Activated T-helper 1 cell treated with Interleukin-2 at 50 U/mL for 16 hours (primary cell): ENCODE measurements at regions not wholly inside any gene's neighbourhood (a gene's known extent, or its start where the extent isn't known, plus 50 kb on each side); places are given as distances from the start of the nearest gene placed in this dataset.
"Not testable (repeated sequence)": the region's sequence is repeated elsewhere in the genome, so short reads cannot be mapped to it uniquely, and the experiment has no call there.

Source experiments
- DNase-seq: peaks from one replicate; pipeline ENCODE4 v3.0.0-alpha.2; 2020; ENCODE audit warnings: low read depth

DNA sequence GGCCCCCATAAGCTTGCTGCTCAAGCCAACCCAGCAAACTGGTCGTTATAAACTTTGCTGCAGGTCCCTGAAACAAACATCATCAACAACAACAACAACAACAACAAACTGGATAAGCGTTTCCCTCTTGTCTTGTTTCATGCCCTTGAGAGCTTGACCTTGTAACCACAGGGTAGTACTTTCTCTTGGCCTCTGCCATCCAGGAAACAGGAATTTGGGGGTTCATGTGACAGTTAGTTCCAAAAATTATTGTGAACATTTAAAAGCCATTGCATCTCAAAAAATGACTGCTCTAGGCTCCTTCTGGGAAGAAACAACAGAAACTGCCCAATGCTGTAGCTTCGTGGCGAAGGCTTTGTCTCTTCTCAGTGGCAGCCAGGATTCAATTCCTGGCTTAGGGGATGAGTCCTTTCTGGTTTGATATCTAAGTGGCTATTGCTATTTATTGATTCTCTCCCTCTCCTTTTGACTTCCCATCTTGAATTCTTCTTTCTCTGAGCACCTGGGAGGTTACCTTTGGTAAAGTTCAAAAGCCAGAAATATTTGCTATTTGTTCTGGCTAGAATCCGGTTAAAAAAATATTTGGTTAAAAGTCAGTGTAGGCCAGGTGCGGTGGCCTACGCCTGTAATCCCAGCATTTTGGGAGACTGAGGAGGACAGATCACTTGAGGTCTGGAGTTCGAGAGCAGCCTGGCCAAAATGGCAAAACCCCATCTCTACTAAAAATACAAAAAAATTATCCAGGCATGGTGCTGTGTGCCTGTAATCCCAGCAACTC is 52.0 kb upstream of the CPM start:
- DNase-seq: no peak

DNA sequence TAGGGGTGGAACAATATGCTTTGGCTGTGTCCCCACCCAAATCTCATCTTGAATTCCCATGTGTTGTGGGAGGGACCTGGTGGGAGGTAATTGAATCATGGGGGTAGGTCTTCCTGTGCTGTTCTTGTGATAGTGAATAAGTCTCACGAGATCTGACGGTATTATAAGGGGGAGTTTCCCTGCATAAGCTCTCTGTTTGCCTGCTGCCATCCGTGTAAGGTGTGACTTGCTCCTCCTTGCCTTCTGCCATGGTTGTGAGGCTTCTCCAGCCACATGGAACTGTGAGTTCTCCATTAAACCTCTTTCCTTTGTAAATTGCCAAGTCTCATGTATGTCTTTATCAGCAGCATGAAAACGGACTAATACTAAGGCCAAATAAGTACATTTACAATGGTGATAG is 64.6 kb upstream of the CPM start:
- not testable (repeated sequence) for DNase-seq

DNA sequence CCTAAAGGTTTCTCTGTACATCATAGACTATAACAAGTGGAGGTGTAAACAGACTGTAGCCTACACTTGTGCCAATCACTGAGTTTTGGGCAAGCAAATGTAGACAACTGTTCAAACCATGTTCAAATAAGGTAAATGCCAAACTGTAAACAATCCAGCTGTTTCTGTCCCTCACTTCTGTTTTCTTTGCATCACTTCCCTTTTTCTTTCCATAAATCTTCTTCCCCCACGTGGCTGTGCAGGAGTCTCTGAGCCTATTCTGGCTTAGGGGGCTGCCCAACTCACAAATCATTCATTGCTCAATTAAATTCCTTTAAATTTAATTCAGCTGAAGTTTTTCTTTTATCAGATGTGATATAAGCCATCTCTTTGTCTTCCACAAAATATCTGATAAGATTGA is 65.1 kb upstream of the CPM start:
- DNase-seq: no peak

DNA sequence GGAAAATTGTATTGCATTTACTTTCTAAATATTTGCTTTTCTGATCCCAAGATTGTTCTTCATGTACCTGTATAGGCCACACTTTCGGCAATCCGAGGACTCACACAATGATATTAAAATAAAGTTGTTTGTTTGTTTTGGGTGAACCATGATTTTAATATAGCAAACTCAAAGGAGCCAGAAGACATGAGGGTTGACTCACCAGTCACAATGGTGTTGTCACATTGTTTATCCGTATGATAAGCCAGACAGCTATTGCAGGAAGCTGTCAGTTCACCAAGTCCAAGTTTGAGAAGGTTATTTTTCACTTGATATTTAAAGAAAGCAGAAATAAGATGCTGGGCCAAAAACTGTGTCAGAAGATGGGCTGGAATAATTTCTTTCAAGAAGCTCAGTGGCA is 67.1 kb upstream of the CPM start:
- no peak for DNase-seq

DNA sequence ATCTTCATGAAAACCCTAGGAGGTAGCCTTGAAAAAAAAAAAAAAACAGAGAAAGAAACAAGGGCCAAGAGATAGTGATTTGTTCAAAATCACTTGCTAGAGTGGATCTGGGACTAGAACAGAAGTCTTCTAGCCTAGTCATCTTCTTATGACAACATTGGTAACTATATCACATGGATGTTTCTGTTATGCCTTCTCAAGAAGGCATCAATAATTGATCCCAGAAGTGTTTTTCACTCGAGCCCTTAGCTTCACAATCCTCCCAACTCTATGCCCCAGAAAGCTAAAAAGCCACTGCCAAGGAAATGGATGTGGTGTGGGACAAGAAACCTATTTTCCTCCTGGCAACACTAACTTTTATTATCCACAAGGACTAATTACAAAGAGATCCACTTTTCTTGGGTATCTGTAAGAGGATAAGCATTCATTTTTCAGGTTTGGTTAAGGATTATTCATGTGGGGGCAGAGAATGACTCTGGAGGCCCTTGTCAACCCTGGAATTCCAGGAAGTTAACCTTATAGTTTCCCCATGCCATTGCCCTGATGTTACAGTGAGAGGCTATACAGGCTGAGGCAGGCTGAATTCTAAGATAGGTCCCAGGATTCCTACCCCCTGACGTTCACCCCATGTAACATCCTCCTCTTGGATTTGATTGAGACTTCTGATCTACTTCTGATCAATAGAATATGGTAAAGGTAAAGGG is 67.7 kb upstream of the CPM start:
- no peak for DNase-seq

DNA sequence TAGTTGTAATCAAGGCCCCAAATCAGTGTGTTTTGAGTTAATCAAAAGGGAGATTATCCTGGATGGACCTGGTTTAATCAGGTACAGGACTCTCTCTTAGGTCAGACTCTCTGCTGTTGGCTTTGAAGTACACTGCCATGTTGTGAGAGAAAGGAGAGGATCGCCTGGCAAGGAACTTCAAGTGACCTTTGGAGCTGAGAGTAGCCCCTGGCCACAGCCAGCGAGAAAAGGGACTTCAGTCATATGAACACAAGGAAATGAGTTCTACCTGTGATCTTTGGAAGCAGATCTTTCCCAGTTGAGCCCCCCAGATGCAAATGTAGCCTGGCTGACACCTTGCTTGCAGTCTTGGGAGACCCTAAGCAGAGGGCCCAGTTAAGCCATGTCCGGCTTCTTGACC is 68.3 kb upstream of the CPM start:
- no peak for DNase-seq

DNA sequence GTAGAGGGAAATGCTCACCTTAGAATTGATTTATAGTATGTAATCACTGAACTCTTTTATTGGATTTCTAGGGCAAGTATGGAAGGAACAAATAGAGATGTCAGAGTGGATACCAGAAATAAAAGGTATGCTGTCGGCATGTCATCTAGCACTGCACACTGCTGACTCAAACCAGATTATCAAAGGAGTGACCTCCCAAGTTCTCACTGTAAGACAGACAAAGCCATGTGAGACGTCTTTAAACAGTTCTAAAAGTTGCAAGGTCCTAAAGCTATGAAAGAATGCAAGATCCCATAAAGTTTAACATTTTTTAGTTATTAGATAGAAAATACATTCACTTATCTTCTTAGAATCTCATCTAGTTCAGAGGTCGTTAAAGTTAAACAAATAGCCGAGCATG is 70.0 kb upstream of the CPM start:
- no peak for DNase-seq

DNA sequence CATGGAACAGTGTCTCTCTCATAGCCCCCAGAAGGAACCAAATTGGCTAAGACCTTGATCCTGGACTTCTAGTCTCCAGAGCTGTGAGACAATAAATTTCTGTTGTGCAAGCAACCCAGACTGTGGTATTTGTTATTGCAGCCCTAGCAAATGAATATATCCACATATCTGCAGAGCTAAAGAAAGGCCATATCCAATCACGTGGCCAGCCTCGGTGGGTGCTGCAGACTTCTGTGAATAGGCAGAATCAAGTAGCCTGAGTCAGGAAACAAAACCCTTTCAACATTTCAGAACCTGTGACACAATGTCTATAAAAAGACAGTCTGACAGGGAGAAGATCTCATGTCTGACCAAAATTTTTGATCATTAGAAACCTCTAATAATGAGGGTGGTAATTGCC is 71.0 kb upstream of the CPM start:
- DNase-seq: no peak

DNA sequence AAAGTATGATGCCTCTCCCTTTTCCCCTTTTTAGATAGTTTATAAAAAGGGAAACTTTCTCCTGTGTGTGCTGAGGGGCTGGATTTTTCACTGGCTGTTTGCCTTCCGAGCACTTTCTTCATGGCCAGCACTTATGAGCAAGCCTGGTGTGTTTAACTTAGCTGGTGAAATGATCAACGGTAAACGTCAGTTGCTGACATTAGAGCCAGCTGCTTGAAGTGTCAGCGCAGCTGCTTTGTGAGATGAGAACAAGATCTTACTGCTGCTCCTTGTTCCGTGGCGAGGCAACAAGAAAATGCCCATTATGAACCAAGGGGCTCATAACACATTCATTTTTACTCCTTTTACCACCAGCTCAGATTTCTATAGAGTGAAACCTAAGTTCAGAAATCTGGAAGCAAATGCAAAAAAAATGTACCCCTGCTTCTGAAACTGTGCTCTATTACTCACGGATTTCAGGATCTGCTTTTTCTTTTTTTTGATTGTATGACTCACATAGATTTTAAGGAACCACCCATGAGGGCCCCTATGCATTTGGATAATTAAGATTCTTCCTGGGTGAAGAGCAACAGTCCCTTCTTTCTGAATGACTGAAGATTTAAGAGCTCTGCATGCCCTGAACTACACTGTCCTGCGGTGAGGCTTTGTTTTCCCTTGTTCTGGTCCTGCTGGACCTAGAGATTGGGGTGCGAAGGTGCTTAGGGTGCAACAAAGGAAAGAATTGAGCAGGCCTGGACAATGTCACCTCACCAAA is 74.3 kb upstream of the CPM start:
- DNase-seq: no peak

DNA sequence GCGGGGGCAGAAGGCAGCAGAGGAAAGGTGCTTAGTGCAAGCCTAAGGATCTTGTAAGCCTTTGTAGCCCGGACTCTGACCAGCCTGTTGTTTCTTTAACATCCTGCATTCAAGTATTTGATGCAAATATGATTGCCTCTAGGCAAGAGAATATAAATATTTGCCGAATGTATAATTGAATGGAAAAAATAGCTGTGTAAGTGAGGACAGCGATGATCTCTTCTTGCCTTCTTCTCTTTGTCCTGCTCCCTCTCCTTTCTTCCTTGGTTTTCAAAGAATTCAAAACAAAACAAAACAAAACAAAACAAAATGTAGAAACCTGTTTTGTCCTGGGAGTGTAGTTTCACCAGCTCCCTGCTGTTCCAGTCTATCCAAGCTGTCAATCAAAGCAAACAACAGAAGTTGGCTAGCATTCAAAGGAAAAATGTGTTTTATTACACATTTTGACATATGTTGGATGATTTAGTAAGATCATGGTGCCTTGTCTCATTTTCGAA is 74.9 kb upstream of the CPM start:
- DNase-seq: no peak

DNA sequence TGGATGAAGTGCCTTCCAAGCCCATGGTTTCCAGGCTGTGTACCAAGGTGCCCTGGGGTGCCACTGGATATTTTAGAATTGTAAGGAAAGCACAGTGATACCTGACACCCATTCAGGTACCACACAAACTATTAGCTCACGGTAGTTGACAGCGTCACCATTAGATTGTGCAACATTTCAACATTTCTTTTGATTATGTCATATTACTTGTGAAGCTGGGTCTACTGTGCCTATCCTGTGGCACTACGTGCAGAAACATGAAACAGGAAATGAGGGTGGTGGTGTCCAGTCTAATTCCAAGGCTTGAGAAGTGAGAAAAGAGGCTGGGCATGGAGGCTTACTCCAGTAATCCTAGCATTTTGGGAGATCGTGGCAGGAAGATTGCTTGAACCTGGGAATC is 75.5 kb upstream of the CPM start:
- DNase-seq: no peak

DNA sequence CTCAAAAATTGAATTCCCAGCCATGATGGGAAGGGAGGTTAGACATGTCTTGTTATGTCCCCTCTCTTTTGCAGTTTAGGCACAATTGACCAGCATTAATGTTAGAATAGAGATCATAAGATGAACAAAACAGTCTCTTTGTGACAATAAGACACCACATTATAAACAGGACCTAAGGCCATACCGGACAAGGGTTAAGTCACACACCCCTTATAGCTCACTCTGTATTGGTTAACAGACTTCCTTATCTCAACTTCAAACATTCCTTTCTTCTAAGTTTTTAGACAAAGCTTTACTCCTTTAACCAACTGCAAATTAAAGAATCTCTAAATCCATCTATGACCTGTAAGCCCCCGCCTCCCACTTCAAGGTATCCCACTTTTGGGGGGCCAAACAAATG is 81.1 kb upstream of the CPM start:
- DNase-seq: no peak

DNA sequence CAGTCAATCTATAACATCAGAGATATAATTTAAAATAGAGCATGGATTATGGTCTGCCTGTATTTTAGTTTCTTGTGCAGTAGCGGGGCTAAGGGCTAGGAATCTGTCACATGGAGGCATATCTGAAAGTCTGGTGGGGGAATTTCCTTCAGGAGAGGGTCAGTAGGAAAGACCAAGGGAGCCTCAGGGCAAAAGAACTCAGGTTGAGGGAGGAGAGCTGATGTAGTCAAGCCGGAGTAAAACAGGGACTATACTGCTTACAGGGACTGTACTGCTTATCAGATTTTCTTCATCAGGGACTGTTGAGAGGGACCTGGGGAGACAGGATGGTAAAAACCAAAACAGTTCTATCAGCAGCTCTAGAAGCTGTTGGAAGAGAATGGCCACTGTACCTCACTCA is 82.0 kb upstream of the CPM start:
- DNase-seq: no peak

DNA sequence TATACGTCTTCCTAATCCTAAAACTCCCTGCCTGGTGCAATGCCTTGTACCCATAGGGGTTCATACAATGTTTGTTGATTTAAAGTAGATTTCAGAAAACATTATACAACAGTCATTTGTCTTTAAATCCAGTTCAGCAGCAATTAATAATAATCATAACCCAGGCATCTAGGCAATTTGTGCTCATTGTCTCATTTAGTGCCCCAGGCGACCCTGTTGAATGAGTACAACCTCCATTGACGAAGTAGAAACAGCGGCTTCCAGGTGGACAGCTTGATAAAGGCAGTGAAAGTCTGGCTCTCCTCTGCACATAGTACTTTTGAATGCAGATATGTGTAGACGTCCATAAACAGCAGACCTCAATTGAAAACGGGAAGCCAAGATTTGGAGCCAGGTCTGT is 82.9 kb upstream of the CPM start:
- no peak for DNase-seq

DNA sequence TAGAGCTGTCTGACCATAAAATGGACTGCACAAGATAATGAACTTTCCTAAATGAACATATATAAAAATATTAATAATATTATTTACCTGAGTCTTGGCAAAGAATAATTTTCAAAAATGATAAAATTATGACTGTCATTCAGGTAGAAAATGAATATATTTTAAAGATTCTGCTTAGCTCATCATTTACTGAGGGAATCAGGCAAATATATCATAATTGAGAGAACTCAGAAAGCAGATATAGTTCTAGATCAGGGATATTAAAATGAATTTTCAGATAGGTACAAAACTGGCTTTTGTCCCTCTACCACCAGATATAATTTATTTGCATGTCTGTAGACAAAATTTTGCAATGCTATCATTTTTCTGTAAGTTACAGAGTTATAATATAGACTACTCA is 86.1 kb upstream of the CPM start:
- no peak for DNase-seq

DNA sequence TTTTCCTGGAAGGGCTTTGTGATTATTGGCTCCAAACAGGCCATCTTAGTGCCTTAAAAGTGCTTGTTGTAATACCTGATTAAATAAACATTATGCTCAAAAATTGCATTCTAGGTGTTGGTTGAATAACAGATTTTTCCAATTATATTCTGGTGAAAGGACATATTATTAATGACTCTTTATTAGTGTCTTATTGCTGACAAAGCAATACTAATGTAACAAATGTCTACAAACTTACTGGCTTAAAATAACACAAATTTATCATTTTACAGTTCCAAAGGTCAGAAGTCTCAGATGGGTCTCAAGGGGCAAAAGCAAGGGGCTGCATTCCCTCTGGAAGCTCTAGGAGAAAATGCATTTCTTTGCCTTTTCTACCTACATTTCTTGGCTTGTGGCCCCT is 86.9 kb upstream of the CPM start:
- no peak for DNase-seq

DNA sequence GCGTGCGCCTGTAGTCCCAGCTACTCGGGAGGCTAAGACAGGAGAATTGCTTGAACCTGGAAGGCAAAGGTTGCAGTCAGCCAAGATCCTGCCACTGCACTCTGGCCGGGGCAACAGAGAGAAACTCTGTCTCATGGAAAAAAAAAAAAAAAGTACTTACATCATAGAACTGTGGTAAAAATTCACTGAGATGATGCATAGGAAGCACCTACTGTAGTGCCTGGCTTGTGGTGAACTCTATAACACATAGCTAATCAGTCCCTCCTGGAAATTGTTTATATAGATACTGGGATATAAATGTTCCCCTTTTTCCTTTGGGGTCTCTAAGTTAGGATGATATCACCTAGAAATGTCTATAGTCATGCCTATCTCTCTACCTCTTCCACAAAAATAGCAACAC is 89.7 kb upstream of the CPM start:
- no peak for DNase-seq

DNA sequence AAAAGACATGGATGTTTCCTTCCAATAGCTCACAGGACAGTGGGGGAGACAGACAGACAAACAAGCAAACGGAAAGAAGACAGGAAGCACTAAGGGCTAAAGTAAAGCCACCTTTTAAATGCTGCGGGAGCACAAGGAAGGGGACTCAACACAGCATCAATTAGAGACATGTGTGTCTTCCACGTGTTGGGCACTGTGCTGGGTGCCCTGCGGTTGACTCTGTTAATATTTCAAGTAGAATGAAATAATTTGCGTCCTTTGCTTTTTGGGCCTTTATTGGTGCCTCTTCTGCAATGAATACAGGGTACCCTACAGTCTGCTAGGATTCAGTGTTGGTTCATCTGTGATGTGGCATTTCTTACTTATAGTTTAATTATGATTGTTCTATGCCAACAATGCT is 90.9 kb upstream of the CPM start:
- no peak for DNase-seq

DNA sequence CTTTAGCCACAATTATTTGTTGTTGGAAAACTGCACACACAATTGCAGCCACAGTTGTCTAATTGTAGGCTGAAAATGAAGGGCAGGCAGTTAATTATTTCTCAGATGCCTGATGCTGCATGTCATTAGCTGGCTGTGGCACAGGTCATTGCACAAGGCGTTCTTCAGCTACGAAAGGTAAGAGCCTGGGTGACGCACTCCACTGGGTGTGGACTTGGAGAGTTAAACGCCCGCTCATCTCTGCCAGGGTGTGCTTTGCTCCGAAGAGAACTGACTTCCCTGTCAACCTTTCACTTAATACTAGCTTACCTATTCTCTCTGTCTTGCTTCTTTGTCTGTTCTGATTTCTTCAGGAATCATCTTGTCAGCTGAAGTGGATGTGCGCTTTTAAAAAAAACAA is 91.4 kb upstream of the CPM start:
- DNase-seq: no peak

DNA sequence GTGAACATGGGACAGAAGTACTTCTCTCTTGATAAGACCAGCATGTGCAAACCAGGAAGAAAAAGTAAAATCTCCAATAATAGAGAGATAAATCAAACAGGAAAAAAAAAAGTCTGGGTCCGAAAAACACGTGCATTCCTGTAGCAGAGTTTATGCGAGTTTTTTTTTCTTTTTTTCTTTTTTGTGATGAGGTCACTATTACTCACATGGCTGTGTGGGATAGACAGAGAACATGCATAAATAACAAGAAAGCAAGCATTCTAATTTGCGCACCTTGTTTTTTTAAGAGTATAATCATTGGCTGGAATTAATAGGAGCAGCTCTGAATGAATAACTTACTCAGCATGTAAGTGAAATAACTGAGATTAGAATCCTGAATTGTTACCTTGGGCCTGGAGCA is 91.9 kb upstream of the CPM start:
- no peak for DNase-seq

DNA sequence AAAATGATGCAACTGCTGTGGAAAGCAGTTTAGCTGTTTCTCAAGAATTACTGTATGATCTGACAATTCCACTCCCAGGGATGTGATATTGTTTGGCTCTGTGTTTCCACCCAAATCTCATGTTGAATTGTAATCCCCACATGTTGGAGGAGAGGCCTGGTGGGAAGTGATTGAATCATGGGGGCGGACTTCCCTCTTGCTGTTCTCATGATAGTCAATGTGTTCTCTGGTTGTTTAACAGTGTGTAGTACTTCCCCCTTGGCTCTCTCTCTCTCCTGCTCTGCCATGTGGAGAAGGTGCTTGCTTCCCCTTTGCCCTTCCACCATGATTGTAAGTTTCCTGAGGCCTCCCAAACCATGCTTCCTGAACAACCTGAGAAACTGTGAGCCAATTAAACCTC is 93.4 kb upstream of the CPM start:
- DNase-seq: no peak

DNA sequence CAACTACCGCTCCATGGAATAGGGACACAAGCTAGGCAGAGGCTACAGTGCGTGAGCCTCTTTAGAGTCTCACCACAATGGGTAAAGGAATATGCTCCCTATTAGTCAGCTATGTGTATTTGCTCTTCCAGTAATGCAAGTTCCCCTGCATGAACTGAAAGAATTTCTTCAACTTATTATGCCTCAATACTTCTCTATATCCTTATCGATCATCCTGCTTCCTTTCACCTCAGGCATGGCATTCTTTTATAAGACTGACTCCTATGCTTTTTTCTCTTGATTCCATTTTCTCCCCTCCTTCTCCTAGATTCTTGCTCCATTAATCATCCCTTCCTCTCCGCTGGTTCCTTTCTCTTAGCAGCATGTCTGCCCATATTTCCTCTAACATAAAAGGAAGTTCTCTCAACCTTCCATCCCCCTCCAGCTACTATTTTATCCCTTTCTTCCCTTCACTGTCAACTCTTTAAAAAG is 94.5 kb upstream of the CPM start:
- no peak for DNase-seq
